Activated CD8-positive, alpha-beta memory T cell treated with anti-CD3 and anti-CD28 coated beads, Interleukin-2, amount 50 U/mL, for 24 hours (primary cell): ENCODE measurements at regions not wholly inside any gene's neighbourhood (a gene's known extent, or its start where the extent isn't known, plus 50 kb on each side); places are given as distances from the start of the nearest gene placed in this dataset.
"Not testable (repeated sequence)": the region's sequence is repeated elsewhere in the genome, so short reads cannot be mapped to it uniquely, and the experiment has no call there.

Experiments used
- DNase-seq: peaks from one replicate; pipeline ENCODE4 v3.0.0-alpha.2; 2020; ENCODE audit errors: extremely low read depth

DNA sequence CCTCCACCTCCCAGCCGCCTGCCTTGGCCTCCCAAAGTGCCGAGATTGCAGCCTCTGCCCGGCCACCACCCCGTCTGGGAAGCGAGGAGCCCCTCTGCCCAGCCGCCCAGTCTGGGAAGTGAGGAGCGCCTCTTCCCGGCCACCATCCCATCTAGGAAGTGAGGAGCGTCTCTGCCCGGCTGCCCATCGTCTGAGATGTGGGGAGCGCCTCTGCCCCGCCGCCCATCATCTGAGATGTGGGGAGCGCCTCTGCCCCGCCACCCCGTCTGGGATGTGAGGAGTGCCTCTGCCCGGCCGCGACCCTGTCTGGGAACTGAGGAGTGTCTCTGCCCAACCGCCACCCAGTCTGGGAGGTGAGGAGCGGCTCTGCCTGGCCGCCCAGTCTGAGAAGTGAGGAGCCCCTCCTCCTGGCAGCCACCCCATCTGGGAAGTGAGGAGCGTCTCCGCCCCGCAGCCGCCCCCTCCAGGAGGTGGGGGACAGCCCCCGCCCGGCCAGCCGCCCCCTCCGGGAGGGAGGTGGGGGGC is 296.3 kb downstream of the HNRNPD start:
- not testable (repeated sequence) for DNase-seq

- DNase-seq, result no peak
Observed at GRCh38 chr4:82076809-82077208, 297.0 kb downstream of the HNRNPD start.

GRCh38 chr4:82076359-82076758 is 297.4 kb downstream of the HNRNPD start:
- no peak for DNase-seq

- DNase-seq, result no peak
Observed at GRCh38 chr4:82071951-82072350, 301.8 kb downstream of the HNRNPD start.

DNA sequence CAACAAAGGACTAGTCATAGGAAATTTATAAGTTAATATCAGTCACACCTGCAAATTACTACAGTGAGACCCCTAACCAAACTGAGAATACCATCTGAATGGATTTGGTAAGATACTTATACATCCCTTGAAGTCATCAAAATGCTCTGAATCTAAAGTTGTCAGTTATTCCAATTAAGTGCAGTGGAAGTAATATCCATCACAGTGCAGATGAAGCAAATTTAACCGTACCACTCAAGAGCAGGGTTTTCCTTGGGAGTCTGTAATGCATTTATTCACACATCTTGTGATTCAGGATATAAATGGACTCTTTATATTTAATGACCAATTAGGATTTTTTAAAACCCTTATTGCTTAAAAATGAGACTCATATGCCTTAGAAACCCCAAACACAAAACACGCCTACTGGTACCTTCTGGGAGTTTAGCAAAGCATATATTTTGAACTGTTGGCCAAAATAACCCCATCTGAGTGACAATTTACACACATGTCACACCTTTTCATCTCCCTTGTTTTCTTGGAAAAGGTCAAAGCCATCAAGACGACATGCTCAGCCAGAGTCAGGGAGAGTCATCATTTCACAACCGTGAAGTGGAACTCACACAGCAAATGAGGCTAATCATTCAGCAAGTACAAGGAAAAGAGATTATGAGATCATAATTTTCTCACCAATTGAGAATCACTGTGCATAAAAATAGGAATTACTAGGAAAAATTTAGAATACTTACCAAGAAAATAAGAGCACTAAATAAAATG is 303.7 kb downstream of the HNRNPD start:
- no peak for DNase-seq

DNA sequence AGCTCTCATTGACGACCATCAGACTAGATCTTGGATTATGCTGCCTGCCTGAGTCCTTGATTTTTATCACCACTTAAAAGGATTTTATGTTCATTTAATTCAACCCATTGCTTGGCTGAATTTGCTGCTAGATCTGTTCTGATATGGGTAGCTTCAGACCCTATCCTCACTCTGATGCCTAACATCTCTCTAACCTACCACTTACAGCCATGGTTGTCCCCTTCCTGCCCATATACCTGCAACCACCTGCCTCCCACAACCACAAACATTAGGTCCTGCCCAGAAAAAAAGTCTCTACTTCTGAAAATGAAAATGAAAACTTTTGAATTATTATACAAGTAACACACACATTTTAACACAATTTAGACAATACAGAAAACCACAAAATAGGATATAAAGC is 310.8 kb downstream of the HNRNPD start:
- no peak for DNase-seq

GRCh38 chr4:82057990-82058544 is 315.7 kb downstream of the HNRNPD start:
- no peak for DNase-seq

- DNase-seq, result no peak
Observed at GRCh38 chr4:82055156-82055555, 318.6 kb downstream of the HNRNPD start.

DNA sequence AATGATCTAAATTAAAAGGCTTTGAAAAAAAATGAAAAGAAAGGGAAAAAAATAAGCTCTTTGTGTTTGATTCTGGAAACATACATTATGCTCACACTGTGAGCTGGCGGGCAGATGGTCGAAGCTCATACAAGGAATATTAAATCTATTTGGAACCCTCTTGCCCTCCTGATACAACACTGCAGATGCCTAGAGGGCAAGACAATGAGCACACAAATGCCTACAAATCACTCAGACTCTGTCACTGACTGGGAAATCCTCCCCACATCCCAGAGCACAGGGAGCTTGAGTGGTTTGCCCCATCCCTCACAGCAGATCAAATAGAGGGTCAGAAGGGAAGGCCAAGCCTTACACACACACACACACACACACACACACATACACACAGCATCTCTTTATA is 320.4 kb downstream of the HNRNPD start:
- no peak for DNase-seq

- no peak for DNase-seq
Observed at GRCh38 chr4:82050796-82051195, 323.0 kb downstream of the HNRNPD start.

DNA sequence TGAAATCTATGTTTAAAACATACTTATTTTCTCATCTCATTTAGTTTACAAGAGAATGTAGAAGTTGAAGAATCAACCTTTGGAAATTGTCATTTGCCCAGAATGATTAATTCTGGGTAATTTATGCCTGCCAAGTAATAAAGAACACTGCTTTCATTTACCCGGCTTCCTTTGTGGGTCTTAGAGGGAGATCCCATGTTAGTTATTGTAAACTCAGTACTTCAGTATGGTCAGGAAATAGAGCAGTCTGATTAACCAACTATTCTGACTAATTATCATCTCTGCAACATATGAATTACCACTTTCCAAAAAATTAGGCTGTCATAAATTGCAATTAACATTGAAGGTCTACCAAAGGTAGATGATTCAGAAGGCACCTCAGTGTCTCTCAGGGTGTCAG is 324.5 kb downstream of the HNRNPD start:
- DNase-seq, result no peak

DNA sequence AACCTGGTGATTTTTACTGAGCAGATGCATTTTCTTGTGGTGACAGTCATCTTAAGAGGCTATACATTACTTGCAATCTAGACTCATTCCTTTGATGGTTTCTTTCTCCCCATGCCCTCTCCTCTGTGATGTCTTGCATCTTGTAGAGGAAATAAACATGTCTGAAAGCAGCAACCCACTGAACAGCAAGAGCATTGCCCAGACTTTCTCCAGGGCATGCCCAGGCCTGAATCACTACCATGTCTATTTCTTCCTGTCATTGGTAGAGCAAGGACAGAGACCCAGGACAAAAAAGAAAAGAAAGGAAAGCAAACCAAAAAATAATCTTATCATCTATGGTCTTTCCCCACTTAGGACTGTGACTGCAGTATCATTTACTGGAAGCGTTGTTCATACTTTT is 326.1 kb downstream of the HNRNPD start:
- no peak for DNase-seq

DNA sequence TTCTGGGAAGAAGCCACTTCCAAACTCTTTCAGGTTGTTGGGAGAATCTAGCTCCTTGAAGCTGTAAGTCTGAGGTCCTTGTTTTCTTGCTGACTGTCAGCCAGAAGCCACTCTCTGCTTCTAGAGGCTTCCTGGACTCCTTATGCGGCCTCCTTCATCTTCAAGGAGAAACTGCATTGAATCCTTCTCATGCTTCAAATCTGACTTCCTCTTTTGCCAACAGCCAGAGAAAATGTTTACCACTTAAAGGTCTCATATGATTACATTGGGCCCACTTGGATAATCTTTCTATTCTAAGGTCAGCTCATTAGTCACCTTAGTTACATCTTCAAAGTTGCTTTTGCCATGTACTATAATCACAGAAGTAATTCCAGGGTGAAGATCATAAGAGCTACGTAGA is 327.0 kb downstream of the HNRNPD start:
- no peak for DNase-seq

DNA sequence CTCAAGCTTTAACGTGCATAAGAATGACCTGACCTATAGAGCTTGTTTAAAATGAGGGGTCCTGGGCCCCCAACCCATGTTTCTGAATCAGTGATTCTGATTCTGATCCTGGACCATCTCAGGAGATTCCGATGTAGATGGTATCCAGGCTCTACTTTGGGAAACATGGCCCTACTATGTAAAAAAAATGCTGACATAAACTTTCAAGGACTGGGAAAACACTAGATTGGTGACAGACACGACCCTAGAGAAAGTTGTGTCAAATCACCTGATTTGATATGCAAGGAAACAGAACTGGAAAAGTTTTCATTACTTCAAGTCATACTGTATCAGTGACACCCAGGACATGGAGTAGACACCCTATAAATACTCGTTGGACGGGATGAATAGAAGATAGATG is 328.5 kb downstream of the HNRNPD start:
- no peak for DNase-seq

GRCh38 chr4:82044141-82044993 is 329.4 kb downstream of the HNRNPD start:
- no peak for DNase-seq

DNA sequence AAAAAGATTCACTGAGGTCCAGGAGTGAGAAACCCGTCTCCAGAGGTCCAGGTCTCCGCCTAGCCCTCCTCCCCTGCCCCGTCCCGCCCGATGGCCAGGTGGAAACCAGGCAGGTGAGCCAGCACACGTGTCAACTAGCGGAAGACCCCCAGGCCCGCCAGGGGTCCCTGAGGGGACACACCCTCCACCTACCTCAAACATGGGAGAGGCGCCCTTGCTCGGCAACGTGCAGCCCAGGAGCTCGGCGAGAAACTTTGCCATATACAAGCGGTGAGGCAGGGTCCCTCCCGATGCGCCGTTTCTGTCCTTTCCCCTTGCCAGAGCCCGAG is 330.0 kb downstream of the HNRNPD start:
- DNase-seq, result no peak

- no peak for DNase-seq
Observed at GRCh38 chr4:82043081-82043808, 330.5 kb downstream of the HNRNPD start.

DNA sequence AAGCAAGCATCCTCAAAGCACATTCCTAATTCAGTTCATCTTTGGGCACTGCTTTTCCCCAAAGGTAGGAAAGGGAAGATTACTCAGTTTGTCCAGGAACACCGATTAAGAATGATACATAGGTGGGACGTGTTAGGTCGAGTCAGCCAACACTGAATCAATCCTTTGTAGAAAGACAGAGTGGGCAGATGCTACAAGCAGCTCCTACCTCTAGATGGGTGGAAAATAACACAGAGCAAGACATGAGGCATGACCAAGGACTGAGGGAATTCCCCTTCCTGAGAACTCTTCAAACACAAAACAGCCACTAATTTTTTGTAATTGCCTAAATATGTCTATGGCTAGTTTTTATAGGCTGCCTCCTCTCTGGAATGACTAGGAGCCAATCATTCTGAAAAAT is 331.7 kb downstream of the HNRNPD start:
- DNase-seq, result no peak

DNA sequence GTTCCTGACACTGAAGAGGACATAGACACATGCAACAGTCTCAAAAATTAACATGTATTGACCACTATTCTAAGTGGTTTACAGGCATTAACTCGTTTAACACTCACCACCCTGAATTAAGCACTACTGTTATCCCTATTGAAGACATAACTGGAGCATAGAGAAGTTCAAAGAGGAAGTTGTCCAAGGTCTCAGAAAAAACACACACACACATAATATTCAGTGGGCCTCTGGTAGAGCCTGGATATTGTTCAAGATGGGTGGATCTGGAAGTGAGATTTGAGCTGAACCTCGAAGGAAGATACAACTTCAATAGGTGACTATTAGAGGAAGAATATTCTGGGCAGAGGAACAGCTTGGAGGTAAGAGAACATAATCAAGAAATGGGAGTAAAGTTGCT is 334.9 kb downstream of the HNRNPD start:
- DNase-seq, result no peak

GRCh38 chr4:82036181-82036580 is 337.6 kb downstream of the HNRNPD start:
- DNase-seq, result no peak

GRCh38 chr4:82034878-82035277 is 338.9 kb downstream of the HNRNPD start:
- DNase-seq, result no peak

- no peak for DNase-seq
Observed at GRCh38 chr4:82033862-82034261, 339.9 kb downstream of the HNRNPD start.
